K562 (cell line): ENCODE measurements at regions not wholly inside any gene's neighbourhood (a gene's known extent, or its start where the extent isn't known, plus 50 kb on each side); places are given as distances from the start of the nearest gene placed in this dataset.

Experiments
- ETV1 ChIP-seq: fragments of 450-650 bp; conservative IDR thresholded peaks from 2 replicates; pipeline ENCODE4 v1.6.1; 2016; ENCODE audit warnings: missing genetic modification characterization, control low read depth, low read depth, missing compliant biosample characterization
- GABPB1 ChIP-seq: sonication (generic); formaldehyde crosslinking; IDR thresholded peaks from 2 replicates; pipeline ENCODE4 v1.8.0; 2022; ENCODE audit warnings: mild to moderate bottlenecking, missing genetic modification reagents
- HDAC1 ChIP-seq, 2 experiments: fragments of 450-650 bp; IDR thresholded peaks; 2 replicates each; pipeline ENCODE4 v1.6.1; 2016 to 2017; ENCODE audit warnings: inconsistent platforms in 1 of 2, mild to moderate bottlenecking in 1 of 2, moderate library complexity in 1 of 2
- HDAC3 ChIP-seq: fragments of 450-650 bp; IDR thresholded peaks from 2 replicates; pipeline ENCODE4 v1.6.1; 2018; ENCODE audit warnings: borderline replicate concordance, mild to moderate bottlenecking, moderate library complexity; ENCODE audit not compliant: partially characterized antibody
- HNRNPLL ChIP-seq: fragments of 200-400 bp; formaldehyde crosslinking; IDR thresholded peaks from 2 replicates; pipeline ENCODE4 v1.6.1; 2017; ENCODE audit warnings: low read length, low read depth, mild to moderate bottlenecking; ENCODE audit not compliant: poor library complexity, severe bottlenecking
- HOXB6 ChIP-seq: fragments of 250-450 bp; sonication (Bioruptor Pico); IDR thresholded peaks from 2 replicates; pipeline ENCODE4 v1.5.1; 2022; ENCODE audit warnings: mild to moderate bottlenecking, borderline replicate concordance
- NR2C2 ChIP-seq, 2 experiments: fragments of 200-800 bp in 1 of 2; sonication (Bioruptor generic) in 1 of 2; sonication (generic) in 1 of 2; formaldehyde crosslinking in 1 of 2; IDR thresholded peaks; 2 replicates each; pipeline versions ENCODE4 v1.6.1 to v1.8.0; 2016 to 2022; ENCODE audit warnings: mild to moderate bottlenecking in 1 of 2, missing compliant biosample characterization in 1 of 2, missing genetic modification characterization in 1 of 2, missing genetic modification reagents in 1 of 2
- SREBF2 ChIP-seq: sonication (generic); formaldehyde crosslinking; IDR thresholded peaks from 2 replicates; pipeline ENCODE4 v1.4.0; 2020; ENCODE audit warnings: mild to moderate bottlenecking, missing genetic modification reagents
- ZNF764 ChIP-seq: fragments of 250-450 bp; sonication (Bioruptor Pico); IDR thresholded peaks from 2 replicates; pipeline ENCODE4 v1.4.0; 2020; ENCODE audit warnings: low read depth, mild to moderate bottlenecking, moderate library complexity
- TF ChIP-seq, protein P1 (sequence below): fragments of 450-650 bp; IDR thresholded peaks from 2 replicates; pipeline ENCODE4 v1.6.1; 2016; ENCODE audit warnings: missing biosample characterization, missing genetic modification characterization
- TF ChIP-seq, protein P2 (sequence below): sonication (generic); formaldehyde crosslinking; IDR thresholded peaks from 2 replicates; pipeline ENCODE4 v1.8.0; 2023; ENCODE audit warnings: missing genetic modification reagents, mild to moderate bottlenecking, borderline replicate concordance

DNA sequence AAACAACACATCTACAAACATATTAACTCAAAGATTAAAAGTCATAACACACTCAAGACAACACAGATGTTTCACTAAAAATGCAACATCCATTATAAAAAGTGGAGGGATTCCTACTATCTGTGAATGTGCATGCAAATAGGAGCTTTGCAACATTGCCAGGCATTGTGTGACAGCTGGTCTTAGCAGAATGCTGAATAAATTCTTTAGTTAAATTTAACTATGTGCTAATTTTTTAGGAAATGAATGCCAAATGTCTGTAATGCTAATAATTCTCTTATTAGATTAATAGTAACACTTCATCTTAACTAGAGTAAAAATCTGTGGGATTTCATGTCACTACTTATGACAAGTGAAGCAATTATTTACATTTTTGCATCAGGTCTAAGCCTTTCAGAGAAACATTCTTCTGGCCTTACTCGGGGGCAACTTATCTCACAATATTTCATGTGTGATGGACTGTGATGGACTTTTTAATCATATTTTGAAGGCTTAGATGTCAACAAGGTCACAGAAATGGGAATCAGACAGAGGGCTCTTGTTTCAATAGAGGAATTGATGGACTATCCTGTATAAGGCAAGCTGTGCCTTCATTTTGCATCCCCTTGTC is 524.6 kb upstream of the KCND2 start (continued):
- TF ChIP-seq NR2C2 (CRISPR knock-in tag; IDR thresholded peaks at IDR 0.05), result no peak
- no peak for TF ChIP-seq NR2C2 (tag; IDR thresholded peaks at IDR 0.05)
- TF ChIP-seq HDAC1 (IDR thresholded peaks at IDR 0.05), result no peak
- TF ChIP-seq, protein P1, sequence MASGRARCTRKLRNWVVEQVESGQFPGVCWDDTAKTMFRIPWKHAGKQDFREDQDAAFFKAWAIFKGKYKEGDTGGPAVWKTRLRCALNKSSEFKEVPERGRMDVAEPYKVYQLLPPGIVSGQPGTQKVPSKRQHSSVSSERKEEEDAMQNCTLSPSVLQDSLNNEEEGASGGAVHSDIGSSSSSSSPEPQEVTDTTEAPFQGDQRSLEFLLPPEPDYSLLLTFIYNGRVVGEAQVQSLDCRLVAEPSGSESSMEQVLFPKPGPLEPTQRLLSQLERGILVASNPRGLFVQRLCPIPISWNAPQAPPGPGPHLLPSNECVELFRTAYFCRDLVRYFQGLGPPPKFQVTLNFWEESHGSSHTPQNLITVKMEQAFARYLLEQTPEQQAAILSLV (tag), result no peak
- TF ChIP-seq HNRNPLL, result no peak
- TF ChIP-seq, protein P2, sequence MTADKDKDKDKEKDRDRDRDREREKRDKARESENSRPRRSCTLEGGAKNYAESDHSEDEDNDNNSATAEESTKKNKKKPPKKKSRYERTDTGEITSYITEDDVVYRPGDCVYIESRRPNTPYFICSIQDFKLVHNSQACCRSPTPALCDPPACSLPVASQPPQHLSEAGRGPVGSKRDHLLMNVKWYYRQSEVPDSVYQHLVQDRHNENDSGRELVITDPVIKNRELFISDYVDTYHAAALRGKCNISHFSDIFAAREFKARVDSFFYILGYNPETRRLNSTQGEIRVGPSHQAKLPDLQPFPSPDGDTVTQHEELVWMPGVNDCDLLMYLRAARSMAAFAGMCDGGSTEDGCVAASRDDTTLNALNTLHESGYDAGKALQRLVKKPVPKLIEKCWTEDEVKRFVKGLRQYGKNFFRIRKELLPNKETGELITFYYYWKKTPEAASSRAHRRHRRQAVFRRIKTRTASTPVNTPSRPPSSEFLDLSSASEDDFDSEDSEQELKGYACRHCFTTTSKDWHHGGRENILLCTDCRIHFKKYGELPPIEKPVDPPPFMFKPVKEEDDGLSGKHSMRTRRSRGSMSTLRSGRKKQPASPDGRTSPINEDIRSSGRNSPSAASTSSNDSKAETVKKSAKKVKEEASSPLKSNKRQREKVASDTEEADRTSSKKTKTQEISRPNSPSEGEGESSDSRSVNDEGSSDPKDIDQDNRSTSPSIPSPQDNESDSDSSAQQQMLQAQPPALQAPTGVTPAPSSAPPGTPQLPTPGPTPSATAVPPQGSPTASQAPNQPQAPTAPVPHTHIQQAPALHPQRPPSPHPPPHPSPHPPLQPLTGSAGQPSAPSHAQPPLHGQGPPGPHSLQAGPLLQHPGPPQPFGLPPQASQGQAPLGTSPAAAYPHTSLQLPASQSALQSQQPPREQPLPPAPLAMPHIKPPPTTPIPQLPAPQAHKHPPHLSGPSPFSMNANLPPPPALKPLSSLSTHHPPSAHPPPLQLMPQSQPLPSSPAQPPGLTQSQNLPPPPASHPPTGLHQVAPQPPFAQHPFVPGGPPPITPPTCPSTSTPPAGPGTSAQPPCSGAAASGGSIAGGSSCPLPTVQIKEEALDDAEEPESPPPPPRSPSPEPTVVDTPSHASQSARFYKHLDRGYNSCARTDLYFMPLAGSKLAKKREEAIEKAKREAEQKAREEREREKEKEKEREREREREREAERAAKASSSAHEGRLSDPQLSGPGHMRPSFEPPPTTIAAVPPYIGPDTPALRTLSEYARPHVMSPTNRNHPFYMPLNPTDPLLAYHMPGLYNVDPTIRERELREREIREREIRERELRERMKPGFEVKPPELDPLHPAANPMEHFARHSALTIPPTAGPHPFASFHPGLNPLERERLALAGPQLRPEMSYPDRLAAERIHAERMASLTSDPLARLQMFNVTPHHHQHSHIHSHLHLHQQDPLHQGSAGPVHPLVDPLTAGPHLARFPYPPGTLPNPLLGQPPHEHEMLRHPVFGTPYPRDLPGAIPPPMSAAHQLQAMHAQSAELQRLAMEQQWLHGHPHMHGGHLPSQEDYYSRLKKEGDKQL (CRISPR knock-in tag), result no peak
- TF ChIP-seq SREBF2 (CRISPR knock-in tag), result no peak
- no peak for TF ChIP-seq ZNF764 (CRISPR knock-in tag)
- no peak for TF ChIP-seq HDAC3
- no peak for TF ChIP-seq GABPB1 (CRISPR knock-in tag)
- TF ChIP-seq HOXB6, result no peak
- TF ChIP-seq ETV1, result no peak
